Adrenal gland (tissue), 9 donors: ENCODE measurements at regions not wholly inside any gene's neighbourhood (a gene's known extent, or its start where the extent isn't known, plus 50 kb on each side); places are given as distances from the start of the nearest gene placed in this dataset.
A peak's percentile ranks its signal among the peaks of the same experiment; 100 is the strongest.

Source experiments
- DNase-seq, 7 donors: peaks; one replicate each; pipeline ENCODE4 v3.0.0-alpha.2; 2019 to 2020
- H3K27ac ChIP-seq, 5 donors: fragments of 200-600 bp; sonication (generic) in 4 of 5; 1 replicate in 3 of 5; 2 replicates in 2 of 5; pipeline versions ENCODE4 v1.5.1 to v1.8.0; 2016 to 2020; ENCODE audit warnings: mild to moderate bottlenecking in 1 of 5
- H3K27me3 ChIP-seq: fragments of 200-600 bp; 2 replicates; pipeline ENCODE4 v1.8.0; 2021
- H3K36me3 ChIP-seq, 2 donors: fragments of 200-600 bp; replicated peaks in 1 of 2; 1 replicate in 1 of 2; 2 replicates in 1 of 2; pipeline versions ENCODE4 v1.5.1 to v1.8.0; 2018 to 2022
- H3K4me1 ChIP-seq, 2 donors: fragments of 200-600 bp; replicated peaks in 1 of 2; 1 replicate in 1 of 2; 2 replicates in 1 of 2; pipeline versions ENCODE4 v1.5.1 to v1.8.0; 2018 to 2021
- H3K4me3 ChIP-seq, 4 donors: fragments of 200-600 bp; sonication (generic) in 3 of 4; one replicate each; pipeline ENCODE4 v1.5.1; 2016 to 2018
- H3K9me3 ChIP-seq, 3 donors: fragments of 200-600 bp; sonication (generic) in 1 of 3; replicated peaks in 1 of 3; 1 replicate in 2 of 3; 2 replicates in 1 of 3; pipeline versions ENCODE4 v1.5.1 to v1.8.0; 2016 to 2021
- POLR2A ChIP-seq, 2 donors: fragments of 450-650 bp; IDR thresholded peaks; one replicate each; pipeline ENCODE4 v1.6.1; 2017; ENCODE audit warnings: antibody characterized with exemption in 2 of 2, mild to moderate bottlenecking in 2 of 2, moderate library complexity in 1 of 2
- WGBS, 4 donors: extraction: QIAGEN DNeasy Blood & Tissue Kit in 2 of 4; methylation state at CpG; one replicate each; pipeline versions ENCODE4 v1.1.5 to v1.1.7; 2013 to 2017; 5-methylcytosine and 5-hydroxymethylcytosine counted together
- intact Hi-C, 2 donors: fragments of 100-400 bp; cut with DNase I; formaldehyde crosslinking; loops; one replicate each; pipeline versions ENCODE4 v1.14.1 to v1.15.0; 2022 to 2023
- TF ChIP-seq, protein P1 (sequence below), 6 experiments: fragments of 450-650 bp in 4 of 6; fragments of 200-600 bp in 2 of 6; sonication (generic) in 1 of 6; IDR thresholded peaks; 1 replicate in 5 of 6; 2 replicates in 1 of 6; pipeline versions ENCODE4 v1.5.1 to v1.8.0; 2016 to 2021; ENCODE audit warnings: antibody characterized with exemption in 6 of 6, mild to moderate bottlenecking in 2 of 6, moderate library complexity in 1 of 6
- donor health status: healthy with polysubstance abuse.
- donor health status: Bipolar disorder and iron deficiency.
- donor health status: DM: yes; HTN: yes; CAD: no.
- donor health status: DM: no; HTN: no; CAD: no.
- donor health status: DM: no; HTN: no; CAD: no.

DNA sequence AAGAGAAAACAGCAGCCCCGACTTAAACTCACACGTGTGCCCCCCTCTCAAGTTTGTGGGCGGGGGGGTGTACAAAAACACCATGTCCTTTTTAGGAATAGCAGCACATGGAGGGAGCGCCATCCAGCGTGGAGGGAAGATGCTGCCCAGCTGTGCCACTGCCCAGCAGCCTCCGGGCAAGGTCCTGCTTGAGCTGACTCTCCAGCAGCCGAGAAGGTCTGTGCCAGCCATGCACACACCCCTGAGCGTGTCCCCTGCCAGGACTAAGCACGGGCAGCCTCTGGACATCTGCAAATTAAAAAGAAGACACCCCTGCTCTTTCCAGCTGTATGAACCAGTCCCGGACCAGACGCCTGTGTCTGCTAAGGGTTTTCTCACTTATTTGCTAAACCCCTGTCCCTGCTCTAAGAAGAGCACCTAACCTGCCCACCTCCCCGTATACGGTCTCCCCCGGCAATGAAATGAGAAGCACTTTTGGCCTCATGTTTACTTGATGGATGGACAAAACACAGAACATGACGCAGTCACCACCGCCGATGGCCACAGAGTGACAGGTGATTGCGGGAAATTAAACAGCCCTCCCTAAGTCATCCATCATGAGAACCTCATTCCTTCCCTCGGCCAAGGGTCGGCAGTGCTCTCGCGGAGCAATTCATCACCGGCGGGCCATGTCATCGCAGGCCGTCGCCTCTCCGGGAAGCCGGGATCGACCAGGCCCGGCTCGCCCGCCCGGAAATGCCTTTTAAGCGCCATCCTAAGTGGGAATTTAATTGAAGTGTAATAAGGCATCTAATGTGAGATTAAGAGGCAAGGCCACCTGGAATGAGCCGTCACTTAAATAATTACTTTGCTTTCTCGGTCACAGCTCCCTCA is 96.9 kb downstream of the OLFM1 start:
- H3K36me3 ChIP-seq = no peaks in the 10 kb centered on the region
- no peaks in the 10 kb centered on the region for H3K4me1 ChIP-seq
- 47 to 63% (median 56%) methylated on average over 35 to 37 of the region's 37 CpGs for WGBS, 4 donors
- no peaks in the 10 kb centered on the region for H3K9me3 ChIP-seq
- intact Hi-C loops = no loop called here
- H3K4me3 ChIP-seq = no peak overlapping the region
- DNase-seq = peak in 1 of 7 donors; percentile 71
- TF ChIP-seq, protein P1, sequence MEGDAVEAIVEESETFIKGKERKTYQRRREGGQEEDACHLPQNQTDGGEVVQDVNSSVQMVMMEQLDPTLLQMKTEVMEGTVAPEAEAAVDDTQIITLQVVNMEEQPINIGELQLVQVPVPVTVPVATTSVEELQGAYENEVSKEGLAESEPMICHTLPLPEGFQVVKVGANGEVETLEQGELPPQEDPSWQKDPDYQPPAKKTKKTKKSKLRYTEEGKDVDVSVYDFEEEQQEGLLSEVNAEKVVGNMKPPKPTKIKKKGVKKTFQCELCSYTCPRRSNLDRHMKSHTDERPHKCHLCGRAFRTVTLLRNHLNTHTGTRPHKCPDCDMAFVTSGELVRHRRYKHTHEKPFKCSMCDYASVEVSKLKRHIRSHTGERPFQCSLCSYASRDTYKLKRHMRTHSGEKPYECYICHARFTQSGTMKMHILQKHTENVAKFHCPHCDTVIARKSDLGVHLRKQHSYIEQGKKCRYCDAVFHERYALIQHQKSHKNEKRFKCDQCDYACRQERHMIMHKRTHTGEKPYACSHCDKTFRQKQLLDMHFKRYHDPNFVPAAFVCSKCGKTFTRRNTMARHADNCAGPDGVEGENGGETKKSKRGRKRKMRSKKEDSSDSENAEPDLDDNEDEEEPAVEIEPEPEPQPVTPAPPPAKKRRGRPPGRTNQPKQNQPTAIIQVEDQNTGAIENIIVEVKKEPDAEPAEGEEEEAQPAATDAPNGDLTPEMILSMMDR (IDR thresholded peaks at IDR 0.05) = no peak
- no peak for TF ChIP-seq POLR2A (IDR thresholded peaks at IDR 0.05)
- H3K27me3 ChIP-seq = no peaks in the 10 kb centered on the region
- H3K27ac ChIP-seq = no peak overlapping the region

GRCh38 chr9:135185060-135185459 is 97.6 kb downstream of the OLFM1 start:
- Histone ChIP-seq H3K27ac (no peak overlapping the region), H3K4me3 (no peak overlapping the region), H3K36me3 (no peaks in the 10 kb centered on the region), H3K9me3 (no peaks in the 10 kb centered on the region), H3K4me1 (no peaks in the 10 kb centered on the region), H3K27me3 (no peaks in the 10 kb centered on the region)
- TF ChIP-seq POLR2A (IDR thresholded peaks at IDR 0.05) = no peak
- TF ChIP-seq, protein P1 (IDR thresholded peaks at IDR 0.05) = no peak
- WGBS, 4 donors = 87 to 91% (median 90%) methylated on average over 10 to 21 of the region's 21 CpGs
- intact Hi-C loops = no loop called here
- DNase-seq = no peak

DNA sequence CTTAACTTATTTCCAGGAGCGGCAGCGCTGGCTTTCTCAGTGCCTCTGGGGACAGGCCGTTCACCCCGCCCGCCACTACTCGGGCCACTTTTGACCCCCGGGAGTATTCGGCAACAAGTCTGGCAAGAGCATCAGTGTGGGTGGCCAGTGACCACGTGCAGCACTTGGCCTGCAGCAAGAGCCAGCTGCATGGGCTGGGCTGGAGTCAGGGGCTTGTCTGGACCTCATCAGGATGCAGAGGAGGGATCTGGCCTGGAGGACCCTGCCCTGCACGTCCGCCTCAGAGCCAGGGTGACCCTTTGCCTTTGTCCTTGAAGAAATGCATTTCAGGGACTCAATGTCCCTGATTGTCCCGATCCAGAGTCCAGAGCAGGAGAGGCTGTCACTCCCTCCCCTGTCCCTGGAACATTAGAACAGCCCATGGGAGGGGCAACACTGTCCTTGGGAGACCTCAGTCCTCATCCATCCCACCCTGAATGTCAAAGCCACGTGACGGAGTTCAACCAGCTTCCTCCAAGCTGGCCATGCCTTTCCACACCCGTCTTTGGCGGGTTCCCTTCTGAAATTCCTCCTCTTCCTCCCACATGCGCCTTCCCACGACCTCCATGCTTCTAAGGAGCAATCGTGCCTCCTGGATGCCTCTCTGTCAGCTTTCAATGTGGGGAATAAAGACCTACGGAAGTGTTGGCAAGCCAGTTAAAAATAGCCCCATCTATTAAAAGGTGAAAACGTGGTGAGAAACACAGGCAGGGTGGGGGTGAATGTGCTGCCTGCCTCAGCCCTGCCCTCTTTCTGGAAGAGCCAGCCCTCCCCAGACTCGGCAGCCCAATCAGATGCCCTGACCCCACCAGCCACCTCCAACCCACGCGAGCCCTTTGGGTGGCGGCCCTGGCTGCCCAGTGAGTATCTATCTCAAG is 99.0 kb downstream of the OLFM1 start:
- no peak for TF ChIP-seq POLR2A (IDR thresholded peaks at IDR 0.05)
- TF ChIP-seq, protein P1 (IDR thresholded peaks at IDR 0.05) = no peak
- H3K27ac ChIP-seq = peak overlapping the region in 2 of 5 donors; percentile 27 to 53
- 27 to 38% (median 36%) methylated on average over 13 to 25 of the region's 25 CpGs for WGBS, 4 donors
- H3K4me3 ChIP-seq = no peak overlapping the region
- no peaks in the 10 kb centered on the region for H3K4me1 ChIP-seq
- H3K9me3 ChIP-seq = no peaks in the 10 kb centered on the region
- DNase-seq = peak in 6 of 7 donors; percentile 34 to 77 (median 53)
- intact Hi-C loops = no loop called here
- H3K27me3 ChIP-seq = no peaks in the 10 kb centered on the region
- no peaks in the 10 kb centered on the region for H3K36me3 ChIP-seq

DNA sequence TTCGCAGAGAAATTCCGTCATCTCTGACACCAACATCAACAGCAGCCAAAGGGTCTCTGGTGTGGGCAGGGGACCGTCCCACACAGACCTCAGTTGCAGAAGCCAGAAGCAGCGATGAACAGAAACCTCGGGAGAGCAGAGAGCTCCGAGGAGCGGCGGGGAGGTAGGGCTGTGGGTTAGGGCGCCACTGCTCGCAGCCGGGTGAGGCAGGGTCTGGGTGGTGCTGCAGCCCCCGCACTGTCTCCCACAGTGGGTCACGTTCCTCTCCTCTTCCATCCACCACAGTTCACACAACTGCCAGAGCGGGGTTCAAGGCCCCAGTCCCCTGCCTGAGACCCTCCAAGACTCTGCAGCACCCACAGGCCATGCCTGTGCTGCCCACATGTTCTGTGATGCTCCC is 99.9 kb downstream of the OLFM1 start:
- WGBS, 4 donors = 64 to 76% (median 65%) methylated on average over 4 to 14 of the region's 14 CpGs
- Histone ChIP-seq H3K27me3 (no peaks in the 10 kb centered on the region), H3K9me3 (no peaks in the 10 kb centered on the region), H3K36me3 (no peaks in the 10 kb centered on the region), H3K4me3 (no peak overlapping the region), H3K27ac (peak overlapping the region in 2 of 5 donors; percentile 27 to 53), H3K4me1 (no peaks in the 10 kb centered on the region)
- intact Hi-C loops = no loop called here
- DNase-seq = no peak
- TF ChIP-seq, protein P1 (IDR thresholded peaks at IDR 0.05) = no peak
- no peak for TF ChIP-seq POLR2A (IDR thresholded peaks at IDR 0.05)
